ENCODE measurements at regions not wholly inside any gene's neighbourhood (a gene's known extent, or its start where the extent isn't known, plus 50 kb on each side); places are given as distances from the start of the nearest gene placed in this dataset.
A peak's percentile ranks its signal among the peaks of the same experiment; 100 is the strongest.

DNA sequence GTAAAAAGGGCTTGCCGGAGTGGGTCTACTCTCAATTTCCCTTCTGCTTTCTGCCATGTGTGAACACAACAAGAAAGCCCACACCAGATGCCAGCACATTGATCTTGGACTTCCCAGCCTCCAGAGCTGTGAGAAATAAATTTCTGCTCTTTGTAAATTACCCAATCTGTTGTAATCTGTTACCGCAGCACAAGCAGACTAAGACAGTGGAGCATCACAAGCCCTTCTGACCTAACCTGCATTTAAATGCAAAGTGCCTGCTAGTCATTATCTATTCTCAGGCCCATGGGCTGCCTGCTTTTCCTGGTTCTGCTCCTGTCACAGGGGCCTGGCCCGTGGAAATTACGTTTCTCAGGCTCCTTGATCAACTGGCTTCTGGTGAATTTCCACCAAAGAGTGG, 199.3 kb upstream of the AUTS2 start:
- Histone ChIP-seq H3K36me3 (no peaks in the 10 kb centered on the region), H3K27me3 (no peaks in the 10 kb centered on the region), H3K27ac (no peak overlapping the region), H3K9me3 (no peaks in the 10 kb centered on the region), H3K4me1 (peaks cover 0 to 3% (median 0%) of the 10 kb centered on the region in 3 donors), H3K4me3 (no peak overlapping the region)
- no peak for DNase-seq
- intact Hi-C loops (cut with DNase I), result no loop called here
- TF ChIP-seq, protein P1, sequence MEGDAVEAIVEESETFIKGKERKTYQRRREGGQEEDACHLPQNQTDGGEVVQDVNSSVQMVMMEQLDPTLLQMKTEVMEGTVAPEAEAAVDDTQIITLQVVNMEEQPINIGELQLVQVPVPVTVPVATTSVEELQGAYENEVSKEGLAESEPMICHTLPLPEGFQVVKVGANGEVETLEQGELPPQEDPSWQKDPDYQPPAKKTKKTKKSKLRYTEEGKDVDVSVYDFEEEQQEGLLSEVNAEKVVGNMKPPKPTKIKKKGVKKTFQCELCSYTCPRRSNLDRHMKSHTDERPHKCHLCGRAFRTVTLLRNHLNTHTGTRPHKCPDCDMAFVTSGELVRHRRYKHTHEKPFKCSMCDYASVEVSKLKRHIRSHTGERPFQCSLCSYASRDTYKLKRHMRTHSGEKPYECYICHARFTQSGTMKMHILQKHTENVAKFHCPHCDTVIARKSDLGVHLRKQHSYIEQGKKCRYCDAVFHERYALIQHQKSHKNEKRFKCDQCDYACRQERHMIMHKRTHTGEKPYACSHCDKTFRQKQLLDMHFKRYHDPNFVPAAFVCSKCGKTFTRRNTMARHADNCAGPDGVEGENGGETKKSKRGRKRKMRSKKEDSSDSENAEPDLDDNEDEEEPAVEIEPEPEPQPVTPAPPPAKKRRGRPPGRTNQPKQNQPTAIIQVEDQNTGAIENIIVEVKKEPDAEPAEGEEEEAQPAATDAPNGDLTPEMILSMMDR (IDR thresholded peaks at IDR 0.05), result no peak
- no peak for TF ChIP-seq POLR2A (IDR thresholded peaks at IDR 0.05)
- 79 to 87% methylated on average over 4 of the region's 4 CpGs for WGBS, 2 donors

DNA sequence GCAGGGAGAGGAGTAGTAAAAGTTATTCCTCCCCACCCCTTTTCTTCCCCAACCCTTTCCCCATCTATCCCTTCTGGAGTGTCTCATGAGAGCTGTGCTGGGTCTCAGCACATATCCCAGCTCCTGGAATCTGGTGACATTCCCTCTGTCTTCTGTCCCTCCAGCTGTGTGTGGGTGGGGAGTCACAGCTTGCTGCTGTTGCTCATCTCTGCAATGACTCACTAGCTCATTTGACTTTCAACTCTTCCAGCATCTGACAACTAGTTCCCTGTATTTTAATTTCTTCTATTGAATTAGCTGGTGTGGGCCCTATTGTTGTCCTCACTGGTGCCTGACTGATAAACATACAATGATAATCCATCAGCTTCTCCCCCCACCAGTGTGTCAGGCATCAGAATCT, 198.9 kb upstream of the AUTS2 start:
- H3K36me3 ChIP-seq, result no peaks in the 10 kb centered on the region
- DNase-seq, result no peak
- intact Hi-C loops (cut with DNase I), result no loop called here
- H3K27me3 ChIP-seq, result no peaks in the 10 kb centered on the region
- no peak overlapping the region for H3K4me3 ChIP-seq
- H3K4me1 ChIP-seq, result peaks cover 0 to 3% (median 0%) of the 10 kb centered on the region in 3 donors
- no peak overlapping the region for H3K27ac ChIP-seq
- TF ChIP-seq POLR2A (IDR thresholded peaks at IDR 0.05), result no peak
- TF ChIP-seq, protein P1 (IDR thresholded peaks at IDR 0.05), result no peak
- no peaks in the 10 kb centered on the region for H3K9me3 ChIP-seq

DNA sequence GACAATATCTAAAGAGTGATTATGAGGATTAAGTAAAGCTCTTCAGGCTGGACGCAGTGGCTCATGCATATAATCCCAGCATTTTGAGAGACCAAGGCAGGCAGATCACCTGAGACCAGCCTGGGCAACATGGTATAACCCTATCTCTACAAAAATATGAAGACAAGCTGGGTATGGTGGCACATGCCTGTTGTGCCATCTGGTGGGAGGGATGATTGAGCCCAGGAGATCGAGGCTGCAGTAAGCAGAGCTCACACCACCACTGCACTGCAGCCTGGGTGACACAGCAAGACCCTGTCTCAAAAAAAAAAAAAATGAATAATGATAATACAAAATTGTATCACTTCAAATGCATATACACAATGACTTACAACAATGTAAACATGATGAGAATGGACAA, 195.6 kb upstream of the AUTS2 start:
- Histone ChIP-seq H3K27ac (no peak overlapping the region), H3K9me3 (no peaks in the 10 kb centered on the region), H3K4me1 (no peaks in the 10 kb centered on the region), H3K36me3 (no peaks in the 10 kb centered on the region), H3K4me3 (no peak overlapping the region), H3K27me3 (no peaks in the 10 kb centered on the region)
- DNase-seq, result no peak
- no peak for TF ChIP-seq POLR2A (IDR thresholded peaks at IDR 0.05)
- TF ChIP-seq, protein P1 (IDR thresholded peaks at IDR 0.05), result no peak
- WGBS, 2 donors, result 71 to 87% methylated on average over 2 of the region's 2 CpGs
- intact Hi-C loops (cut with DNase I), result no loop called here

DNA sequence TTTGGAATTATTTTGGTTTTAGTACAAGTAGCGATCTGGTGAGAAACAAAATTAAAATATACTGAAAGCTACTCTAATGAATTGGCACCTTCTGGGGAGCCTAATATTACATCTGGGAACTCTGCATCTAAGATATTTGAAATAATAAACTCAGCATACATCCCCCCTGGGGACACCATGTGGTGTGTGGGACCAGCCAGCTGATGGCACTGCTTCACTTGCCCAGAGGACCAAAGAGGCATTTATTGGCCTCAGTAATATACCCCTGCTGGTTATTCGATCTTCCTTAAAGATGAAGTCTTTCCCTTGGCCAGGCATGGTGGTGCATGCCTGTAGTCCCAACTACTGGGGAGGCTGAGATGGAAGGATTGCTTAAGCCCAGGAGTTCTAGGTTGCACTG, 195.1 kb upstream of the AUTS2 start:
- no peak overlapping the region for H3K27ac ChIP-seq
- H3K27me3 ChIP-seq, result no peaks in the 10 kb centered on the region
- no peaks in the 10 kb centered on the region for H3K9me3 ChIP-seq
- whole genome bisulfite sequencing, 2 donors, result 43 to 87% methylated on average over 1 to 2 of the region's 2 CpGs
- H3K4me1 ChIP-seq, result no peaks in the 10 kb centered on the region
- H3K4me3 ChIP-seq, result no peak overlapping the region
- no peak for DNase-seq
- TF ChIP-seq, protein P1 (IDR thresholded peaks at IDR 0.05), result peak in 2 of 6 experiments; percentile 10 to 24
- TF ChIP-seq POLR2A (IDR thresholded peaks at IDR 0.05), result no peak
- H3K36me3 ChIP-seq, result no peaks in the 10 kb centered on the region
- intact Hi-C loops (cut with DNase I), result no loop called here

DNA sequence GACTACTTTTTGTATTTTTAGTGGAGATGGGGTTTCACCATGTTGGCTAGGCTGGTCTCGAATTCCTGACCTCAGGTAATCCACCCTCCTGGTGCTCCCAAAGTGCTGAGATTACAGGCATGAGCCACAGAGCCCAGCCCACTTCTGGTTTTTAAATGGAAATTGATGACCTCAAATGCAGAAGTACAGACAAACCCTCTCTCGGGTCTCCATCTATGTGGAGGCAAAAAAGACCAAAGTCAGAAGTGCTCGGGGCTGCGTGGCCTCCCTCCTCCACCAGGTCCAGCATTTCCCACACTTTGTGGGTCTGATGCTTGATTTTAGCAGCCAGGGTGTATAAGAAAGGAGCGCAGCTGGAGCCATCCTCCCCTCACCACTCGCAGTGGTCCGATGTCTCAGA, 187.3 kb upstream of the AUTS2 start:
- no peaks in the 10 kb centered on the region for H3K36me3 ChIP-seq
- H3K4me1 ChIP-seq, result no peaks in the 10 kb centered on the region
- H3K27me3 ChIP-seq, result no peaks in the 10 kb centered on the region
- no peak overlapping the region for H3K27ac ChIP-seq
- no peak for DNase-seq
- no peaks in the 10 kb centered on the region for H3K9me3 ChIP-seq
- WGBS, 2 donors, result 66 to 92% methylated on average over 4 to 5 of the region's 7 CpGs
- no peak for TF ChIP-seq POLR2A (IDR thresholded peaks at IDR 0.05)
- no peak overlapping the region for H3K4me3 ChIP-seq
- intact Hi-C loops (cut with DNase I), result no loop called here

DNA sequence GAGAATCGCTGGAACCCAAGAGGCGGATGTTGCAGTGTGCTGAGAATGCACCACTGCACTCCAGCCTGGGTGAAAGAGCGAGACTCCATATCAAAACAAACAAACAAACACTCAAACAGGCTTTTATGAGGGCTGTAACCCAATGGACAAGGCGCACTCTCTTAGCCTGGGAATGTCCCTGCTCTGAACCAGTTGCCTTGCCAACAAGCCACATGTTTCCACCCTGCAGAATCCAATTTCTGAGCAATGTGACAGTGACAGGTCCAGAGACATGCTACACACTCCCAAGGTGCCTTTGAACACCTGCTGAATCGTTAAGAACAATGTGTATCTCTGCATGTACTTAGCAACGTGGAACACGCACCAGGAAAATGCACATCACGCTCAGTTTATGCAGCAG, 186.8 kb upstream of the AUTS2 start:
- Histone ChIP-seq H3K27ac (no peak overlapping the region), H3K4me1 (no peaks in the 10 kb centered on the region), H3K27me3 (no peaks in the 10 kb centered on the region), H3K4me3 (no peak overlapping the region), H3K9me3 (no peaks in the 10 kb centered on the region), H3K36me3 (no peaks in the 10 kb centered on the region)
- WGBS, 2 donors, result 74 to 79% methylated on average over 8 of the region's 8 CpGs
- no peak for DNase-seq
- intact Hi-C loops (cut with DNase I), result no loop called here
- TF ChIP-seq, protein P1 (IDR thresholded peaks at IDR 0.05), result no peak
- TF ChIP-seq POLR2A (IDR thresholded peaks at IDR 0.05), result no peak
